ENCODE measurements at regions not wholly inside any gene's neighbourhood (a gene's known extent, or its start where the extent isn't known, plus 50 kb on each side); places are given as distances from the start of the nearest gene placed in this dataset.
"Not testable (repeated sequence)": the region's sequence is repeated elsewhere in the genome, so short reads cannot be mapped to it uniquely, and the experiment has no call there.

GRCh38 chr7:351681-352480, 61.9 kb downstream of the FOXL3 start:
- Mint-ChIP-seq H3K36me3 (ENCODE audit: low read depth) (no peaks in the 10 kb centered on the region), H3K9me3 (no peaks in the 10 kb centered on the region), H3K4me3 (no peak overlapping the region), H3K4me1 (ENCODE audit: low read depth) (no peaks in the 10 kb centered on the region), H3K27me3 (no peaks in the 10 kb centered on the region), H3K27ac (no peak overlapping the region)

GRCh38 chr7:353746-354325, 63.9 kb downstream of the FOXL3 start:
- H3K36me3 Mint-ChIP-seq (ENCODE audit: low read depth), result no peaks in the 10 kb centered on the region
- H3K9me3 Mint-ChIP-seq, result no peaks in the 10 kb centered on the region
- no peak overlapping the region for H3K4me3 Mint-ChIP-seq
- H3K27ac Mint-ChIP-seq, result no peak overlapping the region
- no peaks in the 10 kb centered on the region for H3K27me3 Mint-ChIP-seq
- no peaks in the 10 kb centered on the region for H3K4me1 Mint-ChIP-seq (ENCODE audit: low read depth)

GRCh38 chr7:354597-355470, 64.9 kb downstream of the FOXL3 start:
- H3K4me1 Mint-ChIP-seq (ENCODE audit: low read depth), result peaks cover 2% of the 10 kb centered on the region
- H3K9me3 Mint-ChIP-seq, result no peaks in the 10 kb centered on the region
- H3K27ac Mint-ChIP-seq, result no peak overlapping the region
- no peaks in the 10 kb centered on the region for H3K27me3 Mint-ChIP-seq
- no peaks in the 10 kb centered on the region for H3K36me3 Mint-ChIP-seq (ENCODE audit: low read depth)
- no peak overlapping the region for H3K4me3 Mint-ChIP-seq

- no peaks in the 10 kb centered on the region for H3K27me3 Mint-ChIP-seq
- H3K4me3 Mint-ChIP-seq, result no peak overlapping the region
- H3K4me1 Mint-ChIP-seq (ENCODE audit: low read depth), result peaks cover 9% of the 10 kb centered on the region
- no peaks in the 10 kb centered on the region for H3K36me3 Mint-ChIP-seq (ENCODE audit: low read depth)
- H3K27ac Mint-ChIP-seq, result no peak overlapping the region
- no peaks in the 10 kb centered on the region for H3K9me3 Mint-ChIP-seq
Measured at GRCh38 chr7:355568-355967, 65.6 kb downstream of the FOXL3 start.

GRCh38 chr7:356087-356486, 66.1 kb downstream of the FOXL3 start:
- Mint-ChIP-seq H3K27ac (no peak overlapping the region), H3K4me3 (no peak overlapping the region), H3K4me1 (ENCODE audit: low read depth) (peaks cover 14% of the 10 kb centered on the region), H3K36me3 (ENCODE audit: low read depth) (no peaks in the 10 kb centered on the region), H3K27me3 (no peaks in the 10 kb centered on the region), H3K9me3 (no peaks in the 10 kb centered on the region)

- no peak overlapping the region for H3K27ac Mint-ChIP-seq
- H3K36me3 Mint-ChIP-seq (ENCODE audit: low read depth), result no peaks in the 10 kb centered on the region
- H3K4me1 Mint-ChIP-seq (ENCODE audit: low read depth), result peaks cover 18% of the 10 kb centered on the region
- H3K4me3 Mint-ChIP-seq, result no peak overlapping the region
- H3K9me3 Mint-ChIP-seq, result no peaks in the 10 kb centered on the region
- no peaks in the 10 kb centered on the region for H3K27me3 Mint-ChIP-seq
Measured at GRCh38 chr7:356691-357462, 66.9 kb downstream of the FOXL3 start.

GRCh38 chr7:357531-358209, 67.7 kb downstream of the FOXL3 start:
- Mint-ChIP-seq H3K9me3 (no peaks in the 10 kb centered on the region), H3K4me1 (ENCODE audit: low read depth) (peaks cover 26% of the 10 kb centered on the region), H3K4me3 (no peak overlapping the region), H3K27ac (no peak overlapping the region), H3K36me3 (ENCODE audit: low read depth) (no peaks in the 10 kb centered on the region), H3K27me3 (no peaks in the 10 kb centered on the region)

- Mint-ChIP-seq H3K27me3 (no peaks in the 10 kb centered on the region), H3K27ac (no peak overlapping the region), H3K9me3 (no peaks in the 10 kb centered on the region), H3K4me3 (no peak overlapping the region), H3K36me3 (ENCODE audit: low read depth) (no peaks in the 10 kb centered on the region), H3K4me1 (ENCODE audit: low read depth) (peaks cover 33% of the 10 kb centered on the region)
Measured at GRCh38 chr7:358352-358751, 68.4 kb downstream of the FOXL3 start.

GRCh38 chr7:359226-359765, 69.3 kb downstream of the FOXL3 start:
- Mint-ChIP-seq H3K27me3 (no peaks in the 10 kb centered on the region), H3K4me1 (ENCODE audit: low read depth) (peaks cover 43% of the 10 kb centered on the region), H3K4me3 (no peak overlapping the region), H3K27ac (no peak overlapping the region), H3K36me3 (ENCODE audit: low read depth) (no peaks in the 10 kb centered on the region), H3K9me3 (no peaks in the 10 kb centered on the region)

GRCh38 chr7:359766-360361, 69.9 kb downstream of the FOXL3 start:
- H3K27ac Mint-ChIP-seq, result peak overlapping the region; percentile 81
- H3K4me1 Mint-ChIP-seq (ENCODE audit: low read depth), result peaks cover 48% of the 10 kb centered on the region
- H3K36me3 Mint-ChIP-seq (ENCODE audit: low read depth), result no peaks in the 10 kb centered on the region
- peak overlapping the region; percentile 60 for H3K4me3 Mint-ChIP-seq
- no peaks in the 10 kb centered on the region for H3K9me3 Mint-ChIP-seq
- no peaks in the 10 kb centered on the region for H3K27me3 Mint-ChIP-seq

GRCh38 chr7:360454-361100, 70.6 kb downstream of the FOXL3 start:
- Mint-ChIP-seq H3K36me3 (ENCODE audit: low read depth) (no peaks in the 10 kb centered on the region), H3K27ac (peak overlapping the region; percentile 81), H3K4me3 (peak overlapping the region; percentile 60), H3K9me3 (no peaks in the 10 kb centered on the region), H3K27me3 (peaks cover 2% of the 10 kb centered on the region), H3K4me1 (ENCODE audit: low read depth) (peaks cover 52% of the 10 kb centered on the region)

- not testable (repeated sequence) for H3K36me3 Mint-ChIP-seq (ENCODE audit: low read depth); H3K4me3 Mint-ChIP-seq; H3K9me3 Mint-ChIP-seq; H3K27ac Mint-ChIP-seq; H3K27me3 Mint-ChIP-seq
- H3K4me1 Mint-ChIP-seq (ENCODE audit: low read depth), result peaks cover 58% of the 10 kb centered on the region
Measured at GRCh38 chr7:361182-361581, 71.2 kb downstream of the FOXL3 start.

GRCh38 chr7:361680-362401, 71.9 kb downstream of the FOXL3 start:
- Mint-ChIP-seq H3K4me3 (peak overlapping the region; percentile 76), H3K27me3 (peaks cover 12% of the 10 kb centered on the region), H3K4me1 (ENCODE audit: low read depth) (peaks cover 65% of the 10 kb centered on the region), H3K9me3 (no peaks in the 10 kb centered on the region), H3K27ac (peak overlapping the region; percentile 86), H3K36me3 (ENCODE audit: low read depth) (no peaks in the 10 kb centered on the region)

All from stimulated activated naive CD8-positive, alpha-beta T cell treated with anti-CD3 and anti-CD28 coated beads, Interleukin-15, Interleukin-2, amounts not matched to agents 100 ng/mL and 50 ng/mL, for 24 hours (primary cell).